SK-N-MC (cell line): ENCODE measurements at regions not wholly inside any gene's neighbourhood (a gene's known extent, or its start where the extent isn't known, plus 50 kb on each side); places are given as distances from the start of the nearest gene placed in this dataset.

Experiments
- EZH2 ChIP-seq: fragments of 200-600 bp; sonication (generic); IDR thresholded peaks from one replicate; pipeline ENCODE4 v1.6.1; 2017; ENCODE audit warnings: antibody characterized with exemption
- FOXP2 ChIP-seq: optimal IDR thresholded peaks from 2 replicates; pipeline ENCODE3; 2011; ENCODE audit warnings: mild to moderate bottlenecking, moderate library complexity; ENCODE audit not compliant: insufficient read depth; ENCODE audit errors: extremely low read length, control extremely low read depth
- POLR2AphosphoS5 ChIP-seq: IDR thresholded peaks from 2 replicates; pipeline ENCODE4 v1.6.1; 2012; ENCODE audit warnings: mild to moderate bottlenecking, low read depth, low read length, borderline replicate concordance

- TF ChIP-seq FOXP2 (no peak), EZH2 (no peak), POLR2AphosphoS5 (no peak)
These were observed 126.5 kb upstream of the THBS1 start for GRCh38 chr15:39454189-39454986.
